Liver (tissue), 3 donors: ENCODE measurements at regions not wholly inside any gene's neighbourhood (a gene's known extent, or its start where the extent isn't known, plus 50 kb on each side); places are given as distances from the start of the nearest gene placed in this dataset.

ENCODE experiments used
- EGR1 ChIP-seq, 2 donors: IDR thresholded peaks; 2 replicates each; pipeline ENCODE4 v1.6.1; 2016 to 2018; ENCODE audit warnings: antibody characterized with exemption in 2 of 2, low read depth in 2 of 2
- JUND ChIP-seq, 2 donors: IDR thresholded peaks; 2 replicates each; pipeline ENCODE4 v1.6.1; 2016; ENCODE audit warnings: antibody characterized with exemption in 2 of 2
- RAD21 ChIP-seq, 2 donors: IDR thresholded peaks; 2 replicates each; pipeline ENCODE4 v1.6.1; 2016; ENCODE audit warnings: antibody characterized with exemption in 2 of 2, mild to moderate bottlenecking in 2 of 2
- SP1 ChIP-seq: IDR thresholded peaks from 2 replicates; pipeline ENCODE4 v1.6.1; 2018; ENCODE audit warnings: antibody characterized with exemption, mild to moderate bottlenecking
- YY1 ChIP-seq: IDR thresholded peaks from 2 replicates; pipeline ENCODE4 v1.6.1; 2016; ENCODE audit warnings: antibody characterized with exemption, mild to moderate bottlenecking
- TF ChIP-seq, protein P1 (sequence below): fragments of 150-350 bp; IDR thresholded peaks from 2 replicates; pipeline ENCODE4 v1.5.1; 2017; ENCODE audit warnings: improper control_type of control experiment, low read depth, low read length; ENCODE audit not compliant: missing input control
- TF ChIP-seq, protein P2 (sequence below): IDR thresholded peaks from 2 replicates; pipeline ENCODE4 v1.6.1; 2016; ENCODE audit warnings: antibody characterized with exemption, mild to moderate bottlenecking
- donor health status: healthy.
- donor health status: healthy.

DNA sequence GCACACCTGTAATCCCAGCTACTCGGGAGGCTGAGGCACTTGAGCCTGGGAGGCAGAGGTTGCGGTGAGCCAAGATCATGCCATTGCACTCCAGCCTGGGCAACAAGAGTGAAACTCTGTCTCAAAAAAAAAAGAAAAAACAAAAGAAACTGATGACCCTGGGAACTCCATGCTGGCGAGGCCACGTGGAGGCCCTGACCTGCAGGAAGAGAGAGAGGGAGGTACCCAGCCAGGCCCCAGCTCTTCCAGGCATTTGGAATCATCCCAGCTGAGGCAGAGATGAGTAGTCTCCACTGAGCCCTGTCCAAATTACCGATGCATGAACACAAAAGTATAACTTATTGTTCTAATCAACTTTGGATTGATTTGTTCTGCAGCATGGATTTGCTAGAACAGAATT is 132.0 kb upstream of the ZBTB40 start:
- TF ChIP-seq, protein P1, sequence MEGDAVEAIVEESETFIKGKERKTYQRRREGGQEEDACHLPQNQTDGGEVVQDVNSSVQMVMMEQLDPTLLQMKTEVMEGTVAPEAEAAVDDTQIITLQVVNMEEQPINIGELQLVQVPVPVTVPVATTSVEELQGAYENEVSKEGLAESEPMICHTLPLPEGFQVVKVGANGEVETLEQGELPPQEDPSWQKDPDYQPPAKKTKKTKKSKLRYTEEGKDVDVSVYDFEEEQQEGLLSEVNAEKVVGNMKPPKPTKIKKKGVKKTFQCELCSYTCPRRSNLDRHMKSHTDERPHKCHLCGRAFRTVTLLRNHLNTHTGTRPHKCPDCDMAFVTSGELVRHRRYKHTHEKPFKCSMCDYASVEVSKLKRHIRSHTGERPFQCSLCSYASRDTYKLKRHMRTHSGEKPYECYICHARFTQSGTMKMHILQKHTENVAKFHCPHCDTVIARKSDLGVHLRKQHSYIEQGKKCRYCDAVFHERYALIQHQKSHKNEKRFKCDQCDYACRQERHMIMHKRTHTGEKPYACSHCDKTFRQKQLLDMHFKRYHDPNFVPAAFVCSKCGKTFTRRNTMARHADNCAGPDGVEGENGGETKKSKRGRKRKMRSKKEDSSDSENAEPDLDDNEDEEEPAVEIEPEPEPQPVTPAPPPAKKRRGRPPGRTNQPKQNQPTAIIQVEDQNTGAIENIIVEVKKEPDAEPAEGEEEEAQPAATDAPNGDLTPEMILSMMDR, result no peak
- TF ChIP-seq JUND (IDR thresholded peaks at IDR 0.05) (no peak), EGR1 (IDR thresholded peaks at IDR 0.05; ENCODE audit: low read depth in 2 of 2) (no peak), SP1 (no peak), RAD21 (IDR thresholded peaks at IDR 0.05) (no peak), YY1 (no peak)
- TF ChIP-seq, protein P2, sequence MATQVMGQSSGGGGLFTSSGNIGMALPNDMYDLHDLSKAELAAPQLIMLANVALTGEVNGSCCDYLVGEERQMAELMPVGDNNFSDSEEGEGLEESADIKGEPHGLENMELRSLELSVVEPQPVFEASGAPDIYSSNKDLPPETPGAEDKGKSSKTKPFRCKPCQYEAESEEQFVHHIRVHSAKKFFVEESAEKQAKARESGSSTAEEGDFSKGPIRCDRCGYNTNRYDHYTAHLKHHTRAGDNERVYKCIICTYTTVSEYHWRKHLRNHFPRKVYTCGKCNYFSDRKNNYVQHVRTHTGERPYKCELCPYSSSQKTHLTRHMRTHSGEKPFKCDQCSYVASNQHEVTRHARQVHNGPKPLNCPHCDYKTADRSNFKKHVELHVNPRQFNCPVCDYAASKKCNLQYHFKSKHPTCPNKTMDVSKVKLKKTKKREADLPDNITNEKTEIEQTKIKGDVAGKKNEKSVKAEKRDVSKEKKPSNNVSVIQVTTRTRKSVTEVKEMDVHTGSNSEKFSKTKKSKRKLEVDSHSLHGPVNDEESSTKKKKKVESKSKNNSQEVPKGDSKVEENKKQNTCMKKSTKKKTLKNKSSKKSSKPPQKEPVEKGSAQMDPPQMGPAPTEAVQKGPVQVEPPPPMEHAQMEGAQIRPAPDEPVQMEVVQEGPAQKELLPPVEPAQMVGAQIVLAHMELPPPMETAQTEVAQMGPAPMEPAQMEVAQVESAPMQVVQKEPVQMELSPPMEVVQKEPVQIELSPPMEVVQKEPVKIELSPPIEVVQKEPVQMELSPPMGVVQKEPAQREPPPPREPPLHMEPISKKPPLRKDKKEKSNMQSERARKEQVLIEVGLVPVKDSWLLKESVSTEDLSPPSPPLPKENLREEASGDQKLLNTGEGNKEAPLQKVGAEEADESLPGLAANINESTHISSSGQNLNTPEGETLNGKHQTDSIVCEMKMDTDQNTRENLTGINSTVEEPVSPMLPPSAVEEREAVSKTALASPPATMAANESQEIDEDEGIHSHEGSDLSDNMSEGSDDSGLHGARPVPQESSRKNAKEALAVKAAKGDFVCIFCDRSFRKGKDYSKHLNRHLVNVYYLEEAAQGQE, result no peak
